T-helper 1 cell treated with Interleukin-12 subunit alpha and Interleukin-12 subunit beta and Interleukin-4 antibody, amounts not matched to agents 30 μg/mL and 1 μg/mL, for 36 hours (primary cell): ENCODE measurements at regions not wholly inside any gene's neighbourhood (a gene's known extent, or its start where the extent isn't known, plus 50 kb on each side); places are given as distances from the start of the nearest gene placed in this dataset.
"Not testable (repeated sequence)": the region's sequence is repeated elsewhere in the genome, so short reads cannot be mapped to it uniquely, and the experiment has no call there.

Experiments
- H3K27ac Mint-ChIP-seq: one replicate; pipeline ENCODE4 v1.8.0; 2021; ENCODE audit warnings: mild to moderate bottlenecking, mixed read lengths
- H3K27me3 Mint-ChIP-seq: one replicate; pipeline ENCODE4 v1.8.0; 2021; ENCODE audit warnings: low read depth, mixed read lengths
- H3K36me3 Mint-ChIP-seq: one replicate; pipeline ENCODE4 v1.8.0; 2021; ENCODE audit warnings: low read depth, mixed read lengths
- H3K4me1 Mint-ChIP-seq: one replicate; pipeline ENCODE4 v1.8.0; 2021; ENCODE audit warnings: low read depth, mixed read lengths
- H3K4me3 Mint-ChIP-seq: one replicate; pipeline ENCODE4 v1.8.0; 2021; ENCODE audit warnings: mild to moderate bottlenecking, moderate library complexity, mixed read lengths
- H3K9me3 Mint-ChIP-seq: one replicate; pipeline ENCODE4 v1.8.0; 2021; ENCODE audit warnings: mixed read lengths

- Mint-ChIP-seq H3K36me3 (no peaks in the 10 kb centered on the region), H3K4me1 (no peaks in the 10 kb centered on the region), H3K4me3 (no peak overlapping the region), H3K9me3 (peaks cover 67% of the 10 kb centered on the region), H3K27me3 (no peaks in the 10 kb centered on the region), H3K27ac (no peak overlapping the region)
These were observed 2334.2 kb downstream of the TP53TG3F start for GRCh38 chr16:35793601-35794000.

- Mint-ChIP-seq H3K27me3 (no peaks in the 10 kb centered on the region), H3K9me3 (peaks cover 64% of the 10 kb centered on the region), H3K4me1 (no peaks in the 10 kb centered on the region), H3K36me3 (no peaks in the 10 kb centered on the region), H3K4me3 (no peak overlapping the region), H3K27ac (no peak overlapping the region)
These were observed 2335.5 kb downstream of the TP53TG3F start for GRCh38 chr16:35794896-35795295.

GRCh38 chr16:35795361-35796029, 2336.1 kb downstream of the TP53TG3F start:
- H3K9me3 Mint-ChIP-seq: peaks cover 64% of the 10 kb centered on the region

GRCh38 chr16:35797811-35798210, 2338.4 kb downstream of the TP53TG3F start:
- Mint-ChIP-seq H3K4me3 (no peak overlapping the region), H3K27me3 (no peaks in the 10 kb centered on the region), H3K9me3 (peaks cover 60% of the 10 kb centered on the region), H3K36me3 (no peaks in the 10 kb centered on the region), H3K27ac (no peak overlapping the region), H3K4me1 (no peaks in the 10 kb centered on the region)

More at GRCh38 chr16:35795361-35796029, 2336.1 kb downstream of the TP53TG3F start:
- Mint-ChIP-seq H3K27ac (no peak overlapping the region), H3K4me1 (no peaks in the 10 kb centered on the region), H3K36me3 (no peaks in the 10 kb centered on the region), H3K4me3 (no peak overlapping the region), H3K27me3 (no peaks in the 10 kb centered on the region)

GRCh38 chr16:35798885-35799426, 2339.5 kb downstream of the TP53TG3F start:
- H3K27ac Mint-ChIP-seq: no peak overlapping the region
- peaks cover 61% of the 10 kb centered on the region for H3K9me3 Mint-ChIP-seq

GRCh38 chr16:35804465-35804864, 2345.1 kb downstream of the TP53TG3F start:
- not testable (repeated sequence) for H3K4me3 Mint-ChIP-seq, H3K4me1 Mint-ChIP-seq
- H3K9me3 Mint-ChIP-seq: peaks cover 46% of the 10 kb centered on the region

More at GRCh38 chr16:35798885-35799426, 2339.5 kb downstream of the TP53TG3F start:
- H3K4me3 Mint-ChIP-seq: no peak overlapping the region
- H3K4me1 Mint-ChIP-seq: no peaks in the 10 kb centered on the region
- H3K27me3 Mint-ChIP-seq: no peaks in the 10 kb centered on the region
- H3K36me3 Mint-ChIP-seq: no peaks in the 10 kb centered on the region

GRCh38 chr16:35823342-35823741, 2363.9 kb downstream of the TP53TG3F start:
- Mint-ChIP-seq H3K4me1 (no peaks in the 10 kb centered on the region), H3K36me3 (no peaks in the 10 kb centered on the region), H3K9me3 (peaks cover 33% of the 10 kb centered on the region), H3K27me3 (no peaks in the 10 kb centered on the region), H3K27ac (no peak overlapping the region), H3K4me3 (no peak overlapping the region)

More at GRCh38 chr16:35804465-35804864, 2345.1 kb downstream of the TP53TG3F start:
- not testable (repeated sequence) for H3K27ac Mint-ChIP-seq, H3K27me3 Mint-ChIP-seq, H3K36me3 Mint-ChIP-seq

GRCh38 chr16:35841632-35842031, 2382.2 kb downstream of the TP53TG3F start:
- H3K4me3 Mint-ChIP-seq: no peak overlapping the region
- peaks cover 47% of the 10 kb centered on the region for H3K9me3 Mint-ChIP-seq
- H3K27me3 Mint-ChIP-seq: no peaks in the 10 kb centered on the region
- H3K27ac Mint-ChIP-seq: no peak overlapping the region
- no peaks in the 10 kb centered on the region for H3K4me1 Mint-ChIP-seq
- H3K36me3 Mint-ChIP-seq: no peaks in the 10 kb centered on the region

- peaks cover 51% of the 10 kb centered on the region for H3K9me3 Mint-ChIP-seq
- no peaks in the 10 kb centered on the region for H3K36me3 Mint-ChIP-seq
- H3K27me3 Mint-ChIP-seq: no peaks in the 10 kb centered on the region
- H3K27ac Mint-ChIP-seq: no peak overlapping the region
- H3K4me3 Mint-ChIP-seq: no peak overlapping the region
- H3K4me1 Mint-ChIP-seq: no peaks in the 10 kb centered on the region
These were observed 2402.8 kb downstream of the TP53TG3F start for GRCh38 chr16:35862242-35862641.

- Mint-ChIP-seq H3K4me3 (no peak overlapping the region), H3K9me3 (peaks cover 69% of the 10 kb centered on the region), H3K27me3 (no peaks in the 10 kb centered on the region), H3K36me3 (no peaks in the 10 kb centered on the region), H3K4me1 (no peaks in the 10 kb centered on the region), H3K27ac (no peak overlapping the region)
These were observed 2409.2 kb downstream of the TP53TG3F start for GRCh38 chr16:35868630-35869029.

- Mint-ChIP-seq H3K36me3 (no peaks in the 10 kb centered on the region), H3K4me1 (no peaks in the 10 kb centered on the region), H3K27ac (no peak overlapping the region), H3K4me3 (no peak overlapping the region), H3K9me3 (peaks cover 67% of the 10 kb centered on the region), H3K27me3 (no peaks in the 10 kb centered on the region)
These were observed 2414.1 kb downstream of the TP53TG3F start for GRCh38 chr16:35873472-35873871.

GRCh38 chr16:35881654-35882053, 2422.2 kb downstream of the TP53TG3F start:
- Mint-ChIP-seq H3K36me3 (no peaks in the 10 kb centered on the region), H3K9me3 (peaks cover 70% of the 10 kb centered on the region), H3K4me1 (no peaks in the 10 kb centered on the region), H3K4me3 (no peak overlapping the region), H3K27ac (no peak overlapping the region), H3K27me3 (no peaks in the 10 kb centered on the region)

GRCh38 chr16:35906440-35906839, 2447.0 kb downstream of the TP53TG3F start:
- peaks cover 78% of the 10 kb centered on the region for H3K9me3 Mint-ChIP-seq
- H3K27me3 Mint-ChIP-seq: no peaks in the 10 kb centered on the region
- no peaks in the 10 kb centered on the region for H3K4me1 Mint-ChIP-seq
- H3K4me3 Mint-ChIP-seq: no peak overlapping the region
- no peaks in the 10 kb centered on the region for H3K36me3 Mint-ChIP-seq
- H3K27ac Mint-ChIP-seq: no peak overlapping the region

- Mint-ChIP-seq H3K27me3 (no peaks in the 10 kb centered on the region), H3K36me3 (no peaks in the 10 kb centered on the region), H3K4me1 (no peaks in the 10 kb centered on the region), H3K27ac (no peak overlapping the region), H3K4me3 (no peak overlapping the region), H3K9me3 (peaks cover 78% of the 10 kb centered on the region)
These were observed 2448.7 kb downstream of the TP53TG3F start for GRCh38 chr16:35908152-35908551.

GRCh38 chr16:35908942-35909341, 2449.5 kb downstream of the TP53TG3F start:
- H3K27ac Mint-ChIP-seq: no peak overlapping the region
- peaks cover 81% of the 10 kb centered on the region for H3K9me3 Mint-ChIP-seq
- H3K36me3 Mint-ChIP-seq: no peaks in the 10 kb centered on the region
- no peak overlapping the region for H3K4me3 Mint-ChIP-seq
- H3K27me3 Mint-ChIP-seq: no peaks in the 10 kb centered on the region
- no peaks in the 10 kb centered on the region for H3K4me1 Mint-ChIP-seq
